Fibroblast of skin of right biceps (primary cell): ENCODE measurements at regions not wholly inside any gene's neighbourhood (a gene's known extent, or its start where the extent isn't known, plus 50 kb on each side); places are given as distances from the start of the nearest gene placed in this dataset.
"Not testable (repeated sequence)": the region's sequence is repeated elsewhere in the genome, so short reads cannot be mapped to it uniquely, and the experiment has no call there.

Source experiments
- DNase-seq: peaks from one replicate; pipeline ENCODE4 v3.0.0-alpha.2; 2013

DNA sequence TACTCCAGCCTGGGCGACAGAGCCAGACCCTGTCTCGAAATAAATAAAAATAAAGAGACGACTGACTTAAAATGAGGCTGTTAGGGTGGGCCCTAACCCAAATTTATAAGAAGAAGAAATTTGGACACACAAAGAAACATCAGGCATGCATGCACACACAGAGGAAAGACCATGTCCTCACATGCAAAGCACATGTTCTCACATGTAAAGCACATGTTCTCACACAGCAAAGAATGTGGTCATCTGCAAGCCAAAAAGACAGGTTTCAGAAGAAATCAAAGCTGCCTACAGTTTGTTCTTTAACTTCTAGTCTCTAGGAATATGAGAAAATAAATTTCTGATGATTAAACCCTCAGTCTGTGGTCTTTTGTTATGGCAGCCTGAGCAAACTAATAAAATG, 132.3 kb upstream of the CRIM1 start:
- DNase-seq, result no peak

GRCh38 chr2:36222485-36222884, 133.1 kb upstream of the CRIM1 start:
- DNase-seq, result no peak

DNA sequence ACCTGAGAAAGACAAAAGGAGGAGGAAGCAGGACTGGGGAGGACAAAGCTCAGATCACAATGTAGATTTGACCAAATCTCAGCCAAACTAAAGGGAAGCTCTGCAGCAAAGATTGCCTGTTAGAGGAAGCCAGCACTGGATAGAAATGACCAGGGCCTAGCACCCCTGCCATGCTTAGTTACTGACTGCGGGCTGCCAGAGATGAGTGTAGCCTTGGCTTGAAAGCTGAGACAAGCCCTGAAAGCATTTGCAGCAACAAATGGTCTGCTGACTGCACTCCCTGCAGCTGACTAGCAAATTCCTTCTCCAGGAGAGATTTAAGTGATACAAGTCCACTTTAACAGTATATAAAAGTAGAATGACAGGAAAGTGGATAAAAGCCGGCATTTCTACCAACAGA, 140.9 kb upstream of the CRIM1 start:
- no peak for DNase-seq

DNA sequence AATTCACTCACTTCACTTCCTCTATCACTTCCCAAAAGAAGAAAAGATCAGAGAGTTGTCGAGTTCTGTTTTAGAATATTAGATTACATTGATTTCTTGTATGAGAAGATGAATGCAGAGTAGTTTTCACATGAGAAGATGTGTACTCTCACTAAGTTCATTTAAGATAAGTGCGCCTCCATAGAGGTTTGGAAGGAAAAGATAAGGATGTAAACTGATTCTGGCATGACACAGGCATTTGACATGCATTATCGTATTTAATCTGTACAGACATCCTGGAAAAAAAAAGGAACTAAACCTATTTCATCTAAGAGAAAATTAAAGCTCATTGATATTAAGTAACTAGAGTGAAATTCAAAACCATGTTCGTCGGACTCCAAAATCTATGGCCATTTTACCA, 152.2 kb upstream of the CRIM1 start:
- DNase-seq, result no peak

DNA sequence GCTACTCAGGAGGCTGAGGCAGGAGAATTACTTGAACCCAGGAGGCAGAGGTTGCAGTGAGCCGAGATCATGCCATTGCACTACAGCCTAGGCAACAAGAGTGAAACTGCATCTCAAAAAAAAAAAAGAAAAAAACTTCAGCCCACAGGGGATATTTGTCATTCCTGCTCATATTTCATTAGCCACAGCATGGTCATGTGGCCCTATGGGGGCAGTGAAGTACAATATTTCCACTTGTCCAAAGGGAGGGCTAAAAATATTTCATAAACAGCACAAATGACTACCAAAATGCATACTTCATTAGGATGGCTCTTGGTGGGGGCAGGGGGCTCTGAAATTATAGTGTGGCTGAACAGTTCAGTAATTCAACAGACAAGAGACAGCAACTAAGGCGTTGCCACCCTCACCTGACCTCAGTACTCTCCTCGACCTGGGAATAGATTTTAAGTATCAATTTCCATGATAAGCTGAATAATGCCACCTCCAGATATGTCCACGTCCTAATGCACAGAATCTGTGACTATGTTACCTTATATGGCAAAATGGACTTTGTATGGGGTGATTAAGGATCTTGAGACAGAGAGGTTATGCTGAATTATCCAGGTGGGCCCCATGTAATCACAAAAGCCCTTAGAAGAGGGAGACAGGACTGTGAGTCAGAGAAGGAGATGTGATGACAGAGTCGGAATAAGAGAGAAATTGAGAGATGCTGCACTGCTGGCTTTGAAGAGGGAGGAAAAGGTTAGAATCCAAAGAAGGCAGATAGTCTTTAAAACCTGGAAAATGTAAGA, 158.2 kb upstream of the CRIM1 start:
- DNase-seq, result no peak

DNA sequence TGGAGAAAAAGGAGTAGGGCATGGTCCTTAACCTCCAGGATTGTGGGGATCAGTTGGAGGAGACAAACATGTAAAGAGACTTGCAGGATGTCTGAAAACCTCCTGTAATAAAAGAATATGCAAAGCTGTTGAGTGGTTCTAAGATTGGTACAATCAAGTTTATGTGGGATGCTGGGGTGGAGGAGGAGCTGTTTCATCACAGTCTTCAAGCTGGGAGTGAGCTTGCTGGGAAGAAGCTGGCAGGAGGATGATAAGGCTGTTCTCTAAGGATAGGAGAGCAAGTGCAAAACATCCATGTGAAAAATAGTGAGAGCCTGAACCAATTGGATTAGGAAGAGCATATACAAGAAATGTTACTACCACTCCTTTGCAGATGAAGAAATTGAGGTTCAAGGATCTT, 161.9 kb upstream of the CRIM1 start:
- no peak for DNase-seq

GRCh38 chr2:36192983-36193382, 162.6 kb upstream of the CRIM1 start:
- no peak for DNase-seq

GRCh38 chr2:36190097-36190496, 165.5 kb upstream of the CRIM1 start:
- no peak for DNase-seq

- DNase-seq, result no peak
These were observed 170.0 kb upstream of the CRIM1 start for GRCh38 chr2:36185624-36186023.

GRCh38 chr2:36184848-36185247, 170.7 kb upstream of the CRIM1 start:
- no peak for DNase-seq

GRCh38 chr2:36180789-36181482, 174.6 kb upstream of the CRIM1 start:
- DNase-seq, result not testable (repeated sequence)

- DNase-seq, result not testable (repeated sequence)
These were observed 175.3 kb upstream of the CRIM1 start for GRCh38 chr2:36180293-36180692.

- not testable (repeated sequence) for DNase-seq
These were observed 175.8 kb upstream of the CRIM1 start for GRCh38 chr2:36179668-36180269.

GRCh38 chr2:36178384-36178783, 177.2 kb upstream of the CRIM1 start:
- no peak for DNase-seq

DNA sequence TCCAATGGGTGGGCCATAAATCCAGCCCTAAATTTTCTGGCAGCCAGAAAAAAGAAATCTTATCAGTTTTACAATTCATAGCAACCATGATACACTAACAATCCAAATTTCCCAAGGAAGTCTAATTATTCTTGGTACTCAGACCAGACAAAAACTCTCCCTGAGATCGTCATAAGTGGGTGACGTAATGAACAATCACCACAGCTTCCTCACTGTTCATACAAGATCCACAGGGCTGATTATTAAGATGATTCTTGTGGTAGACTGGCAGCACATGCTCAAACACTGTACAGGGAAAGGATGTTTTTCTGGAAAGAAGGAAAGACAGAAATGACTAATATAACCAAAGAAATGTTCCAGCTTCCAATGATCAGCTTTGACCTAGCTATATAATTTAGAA, 178.3 kb upstream of the CRIM1 start:
- no peak for DNase-seq

DNA sequence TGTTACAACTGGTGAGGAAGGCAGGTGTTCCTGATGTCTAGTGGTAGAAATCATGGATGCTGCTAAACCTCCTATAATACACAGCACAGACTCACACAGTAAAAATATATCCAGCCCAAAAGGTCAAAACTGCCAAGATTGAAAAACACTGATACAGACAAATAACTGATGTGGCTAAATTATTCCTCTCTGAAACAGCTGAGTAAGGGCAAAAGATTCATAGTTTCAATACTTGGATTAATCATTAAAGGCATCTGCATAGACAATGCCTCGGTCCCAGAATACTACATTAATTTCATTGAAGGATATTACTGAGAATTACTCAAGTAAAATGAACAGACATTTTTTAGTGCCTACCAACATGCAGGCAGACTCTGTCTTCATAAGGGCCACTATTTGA, 180.7 kb upstream of the CRIM1 start:
- no peak for DNase-seq

- no peak for DNase-seq
These were observed 181.7 kb upstream of the CRIM1 start for GRCh38 chr2:36173760-36174404.

DNA sequence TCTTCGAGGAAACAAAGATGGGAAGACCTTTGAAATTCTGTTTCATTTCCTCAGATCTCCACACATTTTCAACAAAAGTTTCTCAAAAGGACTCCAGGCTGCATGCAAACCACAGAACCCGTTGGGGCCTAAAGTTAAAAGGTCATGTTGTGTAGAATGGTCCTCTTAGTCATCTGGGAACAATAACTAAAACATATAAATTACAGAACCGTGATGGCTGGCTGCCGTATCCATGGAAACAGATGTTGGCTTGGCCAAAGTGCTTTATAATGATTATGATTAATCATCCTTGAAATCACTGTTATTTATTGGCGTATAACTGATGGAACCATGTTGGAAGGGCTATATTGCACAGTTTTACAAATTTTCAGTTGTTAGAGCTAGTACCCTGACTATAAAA, 182.8 kb upstream of the CRIM1 start:
- no peak for DNase-seq

DNA sequence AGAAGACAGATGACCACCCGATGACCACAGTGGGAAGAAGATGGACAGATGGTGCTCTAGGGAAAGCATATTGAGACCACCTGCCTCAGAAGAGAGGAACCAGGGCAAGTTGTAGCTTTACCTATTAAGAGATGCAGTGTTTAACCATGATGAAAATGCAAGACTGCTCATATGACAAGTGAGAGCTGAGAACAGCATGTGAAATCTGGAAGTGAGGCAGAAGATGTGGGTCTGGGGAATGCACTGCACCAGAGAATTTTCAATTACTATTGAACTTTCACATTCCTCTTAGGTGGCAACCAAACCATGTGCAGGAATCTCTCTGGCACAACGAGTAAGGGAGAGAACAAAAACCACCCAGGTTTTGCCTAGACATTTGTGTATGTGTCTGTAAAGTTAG, 184.8 kb upstream of the CRIM1 start:
- DNase-seq, result no peak

DNA sequence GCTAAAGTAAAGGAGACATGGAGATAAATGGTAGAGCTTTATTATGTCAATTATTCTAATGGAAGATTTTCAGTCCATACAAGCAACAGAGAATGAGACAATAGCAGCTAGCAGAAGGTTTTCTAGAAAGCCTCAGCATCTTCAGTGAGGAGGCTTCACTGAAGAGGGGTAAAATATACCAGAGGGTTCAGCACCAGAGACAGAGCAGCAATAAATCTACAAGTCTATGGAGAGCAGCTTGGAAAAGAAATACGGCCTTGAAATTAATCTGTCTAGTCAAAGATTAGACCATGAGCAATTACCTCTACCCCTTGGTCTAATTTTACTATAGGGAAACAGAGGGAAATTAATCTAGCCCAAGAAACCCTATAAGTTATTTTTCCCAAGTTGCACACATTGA, 185.7 kb upstream of the CRIM1 start:
- DNase-seq, result no peak

DNA sequence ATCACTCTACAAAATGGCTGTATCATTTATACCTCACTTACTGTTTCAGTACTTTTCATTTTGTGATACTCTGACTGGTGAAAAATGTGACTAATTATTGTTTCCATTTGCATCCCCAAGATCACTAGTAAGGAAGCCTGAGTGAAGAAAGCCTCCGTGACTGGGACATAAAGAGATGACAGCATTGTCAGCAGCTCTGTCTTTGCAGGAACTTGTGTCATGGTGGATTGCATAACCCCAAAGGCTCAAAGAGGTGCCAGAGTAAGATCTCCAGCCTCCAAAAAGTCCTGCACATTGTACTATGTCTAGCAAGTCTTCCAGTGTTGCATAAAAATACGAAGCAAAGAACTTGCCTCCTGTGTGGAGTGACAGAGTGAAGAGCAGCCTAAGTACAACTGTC, 187.5 kb upstream of the CRIM1 start:
- DNase-seq, result no peak

DNA sequence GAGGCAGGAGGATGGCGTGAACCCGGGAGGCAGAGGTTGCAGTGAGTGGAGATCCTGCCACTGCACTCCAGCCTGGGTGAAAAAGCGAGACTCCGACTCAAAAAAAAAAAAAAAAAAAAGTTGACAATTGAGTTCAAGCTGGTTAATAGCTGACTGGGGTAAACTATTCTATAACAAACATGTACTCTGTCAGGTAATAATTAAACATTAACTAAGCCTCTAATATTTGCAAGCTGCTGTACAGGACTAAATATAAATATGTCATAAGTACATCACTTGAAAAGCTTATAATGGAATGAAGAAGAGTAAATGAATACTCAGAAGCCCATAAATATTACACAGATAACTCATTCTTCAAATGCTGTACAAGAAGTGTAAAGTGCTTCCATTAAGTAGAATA, 190.4 kb upstream of the CRIM1 start:
- DNase-seq, result no peak

DNA sequence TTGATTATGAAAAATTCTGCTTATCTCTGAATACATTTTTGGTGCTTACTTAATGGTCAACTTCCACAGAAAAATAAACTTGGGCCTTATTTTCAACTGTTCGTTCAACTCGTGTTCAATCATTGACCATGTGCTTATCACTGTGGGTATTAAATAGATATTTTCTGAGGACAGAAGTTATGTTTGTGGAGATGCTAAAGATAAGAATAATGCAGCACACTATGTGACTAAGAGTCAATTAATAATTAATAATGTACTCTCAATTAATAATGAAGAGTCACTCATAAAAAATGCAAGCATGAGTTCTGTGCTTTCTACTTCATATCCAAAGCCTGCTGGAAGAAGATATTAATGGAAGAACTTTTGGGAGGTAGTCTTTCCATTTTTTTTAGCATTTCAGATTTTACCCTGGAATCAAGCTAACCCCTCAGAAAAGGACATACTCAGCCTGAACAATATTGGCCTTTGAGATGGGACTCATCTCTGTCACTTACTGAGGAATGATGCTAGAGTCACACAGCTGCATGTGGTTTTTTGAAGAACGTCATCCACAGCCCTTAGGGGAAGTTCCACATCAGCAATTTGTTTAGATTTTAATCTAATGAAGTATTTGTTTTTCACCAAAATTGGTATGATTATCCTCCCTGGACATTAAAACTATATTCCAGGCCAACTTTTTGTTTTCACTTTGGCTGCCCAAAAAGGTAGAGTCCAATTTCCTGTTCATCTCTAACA, 191.9 kb upstream of the CRIM1 start:
- DNase-seq, result no peak
